ENCODE measurements at regions not wholly inside any gene's neighbourhood (a gene's known extent, or its start where the extent isn't known, plus 50 kb on each side); places are given as distances from the start of the nearest gene placed in this dataset.

GRCh38 chr11:32256466-32256865 is 165.6 kb downstream of the RCN1 start:
- H3K4me3 ChIP-seq (ENCODE audit: low read depth, low read length) = no peak overlapping the region
- DNase-seq (ENCODE audit: low read depth) = no peak
- TF ChIP-seq, protein P1, sequence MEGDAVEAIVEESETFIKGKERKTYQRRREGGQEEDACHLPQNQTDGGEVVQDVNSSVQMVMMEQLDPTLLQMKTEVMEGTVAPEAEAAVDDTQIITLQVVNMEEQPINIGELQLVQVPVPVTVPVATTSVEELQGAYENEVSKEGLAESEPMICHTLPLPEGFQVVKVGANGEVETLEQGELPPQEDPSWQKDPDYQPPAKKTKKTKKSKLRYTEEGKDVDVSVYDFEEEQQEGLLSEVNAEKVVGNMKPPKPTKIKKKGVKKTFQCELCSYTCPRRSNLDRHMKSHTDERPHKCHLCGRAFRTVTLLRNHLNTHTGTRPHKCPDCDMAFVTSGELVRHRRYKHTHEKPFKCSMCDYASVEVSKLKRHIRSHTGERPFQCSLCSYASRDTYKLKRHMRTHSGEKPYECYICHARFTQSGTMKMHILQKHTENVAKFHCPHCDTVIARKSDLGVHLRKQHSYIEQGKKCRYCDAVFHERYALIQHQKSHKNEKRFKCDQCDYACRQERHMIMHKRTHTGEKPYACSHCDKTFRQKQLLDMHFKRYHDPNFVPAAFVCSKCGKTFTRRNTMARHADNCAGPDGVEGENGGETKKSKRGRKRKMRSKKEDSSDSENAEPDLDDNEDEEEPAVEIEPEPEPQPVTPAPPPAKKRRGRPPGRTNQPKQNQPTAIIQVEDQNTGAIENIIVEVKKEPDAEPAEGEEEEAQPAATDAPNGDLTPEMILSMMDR (IDR thresholded peaks at IDR 0.05; ENCODE audit: control insufficient read depth, extremely low read depth, insufficient read depth) = no peak

- no peak for DNase-seq (ENCODE audit: low read depth)
- no peak overlapping the region for H3K4me3 ChIP-seq (ENCODE audit: low read depth, low read length)
- TF ChIP-seq, protein P1 (IDR thresholded peaks at IDR 0.05; ENCODE audit: control insufficient read depth, extremely low read depth, insufficient read depth) = no peak
These were observed 168.8 kb downstream of the RCN1 start for GRCh38 chr11:32259641-32260081.

GRCh38 chr11:32262367-32262766 is 171.5 kb downstream of the RCN1 start:
- TF ChIP-seq, protein P1 (IDR thresholded peaks at IDR 0.05; ENCODE audit: control insufficient read depth, extremely low read depth, insufficient read depth) = no peak
- DNase-seq (ENCODE audit: low read depth) = no peak
- H3K4me3 ChIP-seq (ENCODE audit: low read depth, low read length) = no peak overlapping the region

DNA sequence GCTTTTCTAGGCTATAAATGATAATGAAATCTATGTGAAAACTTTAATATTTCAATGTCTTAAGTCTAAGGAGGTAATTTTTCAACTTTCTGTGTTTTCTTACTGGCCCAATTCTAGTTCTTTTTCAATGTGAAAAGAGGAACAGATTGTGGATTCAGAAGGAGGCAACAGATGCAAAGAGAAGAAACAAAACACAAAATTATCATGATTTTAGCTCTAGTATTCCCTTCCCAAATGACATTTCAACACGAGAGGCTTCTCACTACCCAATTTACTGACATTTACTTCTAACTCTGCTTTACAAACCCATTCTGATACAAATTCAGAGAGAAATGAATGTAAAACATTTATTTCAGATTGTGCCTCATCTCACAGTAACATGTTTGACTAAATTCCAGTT is 169.4 kb downstream of the WT1 start:
- no peak overlapping the region for H3K4me3 ChIP-seq (ENCODE audit: low read depth, low read length)
- DNase-seq (ENCODE audit: low read depth) = no peak
- TF ChIP-seq, protein P1 (IDR thresholded peaks at IDR 0.05; ENCODE audit: control insufficient read depth, extremely low read depth, insufficient read depth) = no peak

DNA sequence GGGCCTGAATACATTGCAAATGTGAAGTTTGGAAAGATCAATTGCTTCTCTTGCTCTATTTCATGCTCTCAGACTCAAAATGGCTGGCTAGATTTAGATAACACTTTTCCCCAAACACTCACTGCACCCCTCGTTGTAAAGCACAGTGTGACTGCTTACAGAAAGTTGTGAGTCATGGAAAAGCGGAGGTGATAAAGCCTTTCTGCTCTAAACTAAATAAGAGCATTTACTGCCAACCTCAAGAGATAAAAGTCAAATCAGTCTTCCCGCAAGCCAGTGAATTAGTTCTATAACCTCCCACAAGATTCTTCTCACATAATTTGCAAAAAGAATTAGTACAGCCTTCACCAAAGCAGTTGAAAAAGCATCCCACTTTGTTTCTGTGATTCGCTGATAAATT is 168.7 kb downstream of the WT1 start:
- TF ChIP-seq, protein P1 (IDR thresholded peaks at IDR 0.05; ENCODE audit: control insufficient read depth, extremely low read depth, insufficient read depth) = no peak
- H3K4me3 ChIP-seq (ENCODE audit: low read depth, low read length) = no peak overlapping the region
- no peak for DNase-seq (ENCODE audit: low read depth)

DNA sequence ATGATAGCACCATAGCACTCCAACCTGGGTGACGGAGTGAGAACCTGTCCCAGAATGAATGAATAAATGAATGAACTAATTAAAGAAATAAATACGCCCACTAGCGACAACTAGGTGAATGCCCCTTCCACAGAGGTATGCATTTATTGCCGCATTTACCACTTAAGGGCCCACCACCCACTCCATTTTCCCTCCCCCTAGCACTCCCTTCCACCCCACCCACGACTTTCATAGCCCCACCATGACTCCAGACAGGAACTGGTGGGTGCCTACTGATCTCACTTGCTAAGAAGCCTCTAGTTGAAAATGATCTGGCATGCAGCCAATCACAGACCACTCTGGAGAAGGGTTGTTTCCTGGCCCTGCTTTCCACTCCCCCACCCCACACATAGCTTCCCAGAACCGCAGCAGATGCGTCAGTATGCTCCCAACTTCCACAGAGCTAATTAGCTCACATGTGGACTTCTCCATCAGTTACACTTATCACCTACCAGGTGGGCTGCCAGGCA is 167.6 kb downstream of the WT1 start:
- no peak overlapping the region for H3K4me3 ChIP-seq (ENCODE audit: low read depth, low read length)
- no peak for DNase-seq (ENCODE audit: low read depth)
- TF ChIP-seq, protein P1 (IDR thresholded peaks at IDR 0.05; ENCODE audit: control insufficient read depth, extremely low read depth, insufficient read depth) = no peak

- DNase-seq (ENCODE audit: low read depth) = no peak
- TF ChIP-seq, protein P1 (IDR thresholded peaks at IDR 0.05; ENCODE audit: control insufficient read depth, extremely low read depth, insufficient read depth) = no peak
- no peak overlapping the region for H3K4me3 ChIP-seq (ENCODE audit: low read depth, low read length)
These were observed 161.4 kb downstream of the WT1 start for GRCh38 chr11:32273931-32274330.
